Kidney epithelial cell (primary cell): ENCODE measurements at regions not wholly inside any gene's neighbourhood (a gene's known extent, or its start where the extent isn't known, plus 50 kb on each side); places are given as distances from the start of the nearest gene placed in this dataset.
A peak's percentile ranks its signal among the peaks of the same experiment; 100 is the strongest.

Experiments used
- DNase-seq: peaks from one replicate; pipeline ENCODE4 v3.0.0-alpha.2; 2010; ENCODE audit warnings: low read depth
- H3K27me3 ChIP-seq: 2 replicates; pipeline ENCODE4 v1.6.0; 2011; ENCODE audit warnings: low read length; ENCODE audit not compliant: control insufficient read depth, insufficient read depth
- H3K36me3 ChIP-seq: 2 replicates; pipeline ENCODE4 v1.5.1; 2011; ENCODE audit warnings: low read length; ENCODE audit not compliant: control insufficient read depth, insufficient read depth
- H3K4me3 ChIP-seq: 2 replicates; pipeline ENCODE4 v1.5.1; 2011; ENCODE audit warnings: low read depth, mild to moderate bottlenecking, control low read depth, low read length
- TF ChIP-seq, protein P1 (sequence below): IDR thresholded peaks from 2 replicates; pipeline ENCODE4 v1.5.1; 2011; ENCODE audit warnings: mild to moderate bottlenecking, moderate library complexity, low read length, control low read depth, inconsistent platforms; ENCODE audit not compliant: insufficient read depth, poor library complexity, severe bottlenecking

DNA sequence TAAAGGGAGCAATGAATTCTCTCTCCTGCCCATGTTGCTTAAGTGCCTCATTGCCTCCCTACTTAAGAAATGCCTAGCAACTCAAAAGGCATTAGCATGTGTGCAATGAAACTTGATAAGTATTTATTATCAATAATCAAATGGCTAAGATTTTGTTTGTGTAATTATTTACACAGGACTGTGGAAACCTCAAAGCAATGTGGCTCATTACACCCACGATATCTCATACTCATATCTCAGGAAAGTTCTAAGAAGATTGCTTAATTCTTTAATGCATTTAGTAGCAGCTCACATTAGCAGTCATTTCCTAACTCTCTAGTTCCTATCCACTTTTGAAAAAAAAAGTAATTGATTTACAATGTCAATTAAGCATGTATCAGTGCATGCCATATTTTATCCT lies 253.3 kb downstream of the DUSP10 start:
- TF ChIP-seq, protein P1, sequence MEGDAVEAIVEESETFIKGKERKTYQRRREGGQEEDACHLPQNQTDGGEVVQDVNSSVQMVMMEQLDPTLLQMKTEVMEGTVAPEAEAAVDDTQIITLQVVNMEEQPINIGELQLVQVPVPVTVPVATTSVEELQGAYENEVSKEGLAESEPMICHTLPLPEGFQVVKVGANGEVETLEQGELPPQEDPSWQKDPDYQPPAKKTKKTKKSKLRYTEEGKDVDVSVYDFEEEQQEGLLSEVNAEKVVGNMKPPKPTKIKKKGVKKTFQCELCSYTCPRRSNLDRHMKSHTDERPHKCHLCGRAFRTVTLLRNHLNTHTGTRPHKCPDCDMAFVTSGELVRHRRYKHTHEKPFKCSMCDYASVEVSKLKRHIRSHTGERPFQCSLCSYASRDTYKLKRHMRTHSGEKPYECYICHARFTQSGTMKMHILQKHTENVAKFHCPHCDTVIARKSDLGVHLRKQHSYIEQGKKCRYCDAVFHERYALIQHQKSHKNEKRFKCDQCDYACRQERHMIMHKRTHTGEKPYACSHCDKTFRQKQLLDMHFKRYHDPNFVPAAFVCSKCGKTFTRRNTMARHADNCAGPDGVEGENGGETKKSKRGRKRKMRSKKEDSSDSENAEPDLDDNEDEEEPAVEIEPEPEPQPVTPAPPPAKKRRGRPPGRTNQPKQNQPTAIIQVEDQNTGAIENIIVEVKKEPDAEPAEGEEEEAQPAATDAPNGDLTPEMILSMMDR: no peak
- H3K36me3 ChIP-seq: no peaks in the 10 kb centered on the region
- DNase-seq: no peak

DNA sequence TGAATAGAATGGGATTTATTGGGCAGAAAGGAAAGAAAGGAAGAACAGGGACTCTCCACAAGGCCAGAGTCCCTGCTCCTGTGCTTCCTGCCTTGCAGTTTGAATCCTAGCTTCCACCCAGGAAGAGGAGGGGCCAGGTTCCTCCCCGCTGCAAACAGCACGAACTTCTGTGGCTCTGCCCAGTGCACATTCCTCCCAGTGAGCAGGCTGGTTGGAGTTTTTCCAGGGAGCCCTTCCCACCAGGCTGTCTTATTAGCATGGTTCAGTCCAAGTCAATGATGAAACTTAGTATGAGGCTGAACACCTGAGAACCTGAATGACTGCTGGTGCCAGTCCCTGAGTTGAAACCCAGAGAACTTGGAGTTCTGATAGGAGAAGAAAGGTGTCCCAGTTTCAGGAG lies 247.2 kb downstream of the DUSP10 start:
- Histone ChIP-seq H3K27me3 (no peaks in the 10 kb centered on the region), H3K4me3 (no peak overlapping the region), H3K36me3 (no peaks in the 10 kb centered on the region)
- DNase-seq: peak; percentile 18
- TF ChIP-seq, protein P1: no peak

More for the DNA sequence above, 253.3 kb downstream of the DUSP10 start:
- H3K4me3 ChIP-seq: no peak overlapping the region
- no peaks in the 10 kb centered on the region for H3K27me3 ChIP-seq

DNA sequence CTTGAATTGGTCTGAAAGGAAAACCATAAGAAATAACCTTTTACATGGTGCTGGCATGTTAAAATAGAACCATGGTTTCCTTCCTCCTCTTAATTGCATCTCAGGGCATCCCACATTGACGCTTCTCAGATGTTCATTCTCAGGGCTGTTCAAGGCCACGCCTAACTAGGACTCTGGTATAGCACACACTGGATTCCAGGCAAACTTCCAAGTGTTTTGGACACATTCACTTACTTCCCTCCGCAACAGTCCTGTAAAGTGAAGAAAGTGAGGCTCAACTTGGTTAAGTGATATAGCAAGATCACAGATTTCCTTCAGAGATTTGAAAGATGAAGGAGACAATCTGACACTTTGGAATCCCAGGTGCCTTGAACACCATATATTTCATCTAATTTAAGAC lies 244.8 kb downstream of the DUSP10 start:
- DNase-seq: no peak
- H3K36me3 ChIP-seq: no peaks in the 10 kb centered on the region
- TF ChIP-seq, protein P1: no peak

DNA sequence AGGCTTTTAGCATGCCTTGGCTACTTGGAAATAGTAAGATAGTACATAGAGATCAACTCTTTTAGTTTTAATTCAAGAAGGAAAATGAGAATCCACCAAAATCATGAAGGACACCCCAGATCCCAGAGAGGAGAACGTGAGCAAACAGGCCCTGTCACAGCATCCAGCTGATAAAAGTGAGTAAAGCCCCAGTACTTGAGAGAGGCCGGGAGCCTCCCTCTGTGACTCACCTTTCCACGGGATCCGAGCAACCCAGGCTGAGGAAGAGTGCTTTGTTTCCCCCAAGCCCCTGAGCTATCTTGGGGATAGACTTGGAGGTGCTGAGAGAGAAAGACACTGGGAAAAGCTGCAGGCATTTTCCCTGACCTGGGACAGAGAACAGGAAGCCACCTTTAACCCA lies 238.6 kb downstream of the DUSP10 start:
- TF ChIP-seq, protein P1: no peak
- no peak overlapping the region for H3K4me3 ChIP-seq
- DNase-seq: no peak
- no peaks in the 10 kb centered on the region for H3K27me3 ChIP-seq
- H3K36me3 ChIP-seq: no peaks in the 10 kb centered on the region

More for the DNA sequence above, 244.8 kb downstream of the DUSP10 start:
- Histone ChIP-seq H3K27me3 (no peaks in the 10 kb centered on the region), H3K4me3 (no peak overlapping the region)

DNA sequence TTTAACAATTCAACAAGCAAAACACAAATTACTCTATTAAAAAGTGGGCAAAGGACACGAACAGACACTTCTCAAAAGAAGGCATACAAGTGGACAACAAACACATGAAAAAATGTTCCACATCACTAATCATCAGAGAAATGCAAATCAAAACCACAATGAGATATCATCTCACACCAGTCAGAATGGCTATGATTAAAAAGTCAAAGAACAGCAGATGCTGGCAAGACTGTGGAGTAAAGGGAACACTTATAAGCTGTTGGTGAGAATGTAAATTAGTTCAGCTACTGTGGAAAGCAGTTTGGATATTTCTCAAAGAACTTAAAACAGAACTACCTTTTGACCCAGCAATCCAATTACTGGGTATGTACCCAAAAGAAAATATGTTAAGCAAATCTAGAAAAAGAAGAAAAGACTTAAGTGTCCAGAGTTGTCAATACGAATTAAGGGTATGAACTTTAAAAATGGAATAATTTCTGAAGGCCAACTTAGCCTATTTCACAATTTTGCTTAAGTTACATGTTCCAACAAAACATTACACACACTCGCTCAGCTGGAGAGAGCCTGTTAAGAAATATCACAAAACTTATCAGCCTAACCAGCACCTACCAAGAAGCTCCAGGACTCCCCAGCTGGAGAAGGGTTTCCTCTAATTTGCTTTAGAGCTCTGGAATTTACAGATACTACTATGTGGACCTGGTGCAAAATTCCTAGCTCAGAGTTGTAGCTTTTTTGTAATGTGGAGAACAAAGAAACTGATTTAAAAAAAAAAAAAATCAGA lies 232.1 kb downstream of the DUSP10 start:
- DNase-seq: no peak
- TF ChIP-seq, protein P1: no peak
- no peak overlapping the region for H3K4me3 ChIP-seq
- H3K27me3 ChIP-seq: no peaks in the 10 kb centered on the region
- no peaks in the 10 kb centered on the region for H3K36me3 ChIP-seq
